Adrenal gland (tissue), 5 donors: ENCODE measurements at regions not wholly inside any gene's neighbourhood (a gene's known extent, or its start where the extent isn't known, plus 50 kb on each side); places are given as distances from the start of the nearest gene placed in this dataset.

Source experiments
- CTCF ChIP-seq, 6 experiments: fragments of 450-650 bp in 4 of 6; fragments of 200-600 bp in 2 of 6; sonication (generic) in 1 of 6; IDR thresholded peaks; 1 replicate in 5 of 6; 2 replicates in 1 of 6; pipeline versions ENCODE4 v1.5.1 to v1.8.0; 2016 to 2021; ENCODE audit warnings: antibody characterized with exemption in 6 of 6, mild to moderate bottlenecking in 2 of 6, moderate library complexity in 1 of 6
- POLR2A ChIP-seq, 2 donors: fragments of 450-650 bp; IDR thresholded peaks; one replicate each; pipeline ENCODE4 v1.6.1; 2017; ENCODE audit warnings: antibody characterized with exemption in 2 of 2, mild to moderate bottlenecking in 2 of 2, moderate library complexity in 1 of 2
- donor health status: DM: no; HTN: no; CAD: no.

DNA sequence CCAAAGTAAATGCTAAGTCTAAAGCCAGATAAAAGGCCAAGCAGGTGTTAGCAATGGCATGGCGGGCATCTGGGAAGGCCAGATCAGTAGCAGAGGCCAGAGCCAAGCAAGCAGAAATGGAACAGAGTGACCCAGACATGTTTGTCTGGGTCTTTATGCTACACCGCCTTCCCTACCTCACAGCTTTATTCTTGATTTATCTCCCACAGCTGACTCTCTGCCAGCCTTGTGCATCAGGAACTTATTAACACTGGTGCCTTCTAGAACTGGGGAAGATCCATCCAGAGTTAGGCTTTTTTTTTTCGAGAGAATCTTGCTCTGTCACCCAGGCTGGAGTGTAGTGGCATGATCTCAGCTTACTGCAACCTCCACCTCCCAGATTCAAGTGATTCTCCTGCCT, 112.5 kb upstream of the SLC44A1 start:
- TF ChIP-seq CTCF (IDR thresholded peaks at IDR 0.05) (no peak), POLR2A (IDR thresholded peaks at IDR 0.05) (no peak)
